GM20000 (cell line): ENCODE measurements at regions not wholly inside any gene's neighbourhood (a gene's known extent, or its start where the extent isn't known, plus 50 kb on each side); places are given as distances from the start of the nearest gene placed in this dataset.

Experiments
- DNase-seq: peaks from one replicate; pipeline ENCODE4 v3.0.0; 2012; ENCODE audit warnings: low spot score
- TF ChIP-seq, protein P1 (sequence below): IDR thresholded peaks from 2 replicates; pipeline ENCODE4 v1.5.1; 2012; ENCODE audit warnings: mild to moderate bottlenecking, control low read depth; ENCODE audit errors: extremely low read depth, missing control alignments

DNA sequence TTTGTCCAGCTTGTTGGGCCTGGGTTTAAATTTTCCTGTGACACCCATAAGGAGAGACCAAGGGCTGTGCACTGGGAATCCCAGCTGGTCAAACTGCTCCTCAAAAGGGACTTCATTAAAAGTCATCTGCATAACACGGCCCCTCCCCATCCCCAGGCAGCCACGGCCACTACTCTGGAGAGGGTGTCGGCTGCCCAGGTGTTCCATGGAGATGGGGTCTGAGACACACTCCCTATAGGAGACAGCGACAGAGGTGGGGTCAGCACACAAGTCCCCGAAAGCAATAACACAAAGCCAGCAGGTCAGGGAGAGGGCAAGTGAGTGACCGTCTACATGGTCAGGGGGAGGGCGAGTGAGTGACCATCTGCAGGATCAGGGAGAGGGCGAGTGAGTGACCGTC, 75.6 kb upstream of the BCL11B start:
- no peak for DNase-seq
- TF ChIP-seq, protein P1, sequence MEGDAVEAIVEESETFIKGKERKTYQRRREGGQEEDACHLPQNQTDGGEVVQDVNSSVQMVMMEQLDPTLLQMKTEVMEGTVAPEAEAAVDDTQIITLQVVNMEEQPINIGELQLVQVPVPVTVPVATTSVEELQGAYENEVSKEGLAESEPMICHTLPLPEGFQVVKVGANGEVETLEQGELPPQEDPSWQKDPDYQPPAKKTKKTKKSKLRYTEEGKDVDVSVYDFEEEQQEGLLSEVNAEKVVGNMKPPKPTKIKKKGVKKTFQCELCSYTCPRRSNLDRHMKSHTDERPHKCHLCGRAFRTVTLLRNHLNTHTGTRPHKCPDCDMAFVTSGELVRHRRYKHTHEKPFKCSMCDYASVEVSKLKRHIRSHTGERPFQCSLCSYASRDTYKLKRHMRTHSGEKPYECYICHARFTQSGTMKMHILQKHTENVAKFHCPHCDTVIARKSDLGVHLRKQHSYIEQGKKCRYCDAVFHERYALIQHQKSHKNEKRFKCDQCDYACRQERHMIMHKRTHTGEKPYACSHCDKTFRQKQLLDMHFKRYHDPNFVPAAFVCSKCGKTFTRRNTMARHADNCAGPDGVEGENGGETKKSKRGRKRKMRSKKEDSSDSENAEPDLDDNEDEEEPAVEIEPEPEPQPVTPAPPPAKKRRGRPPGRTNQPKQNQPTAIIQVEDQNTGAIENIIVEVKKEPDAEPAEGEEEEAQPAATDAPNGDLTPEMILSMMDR, result no peak

DNA sequence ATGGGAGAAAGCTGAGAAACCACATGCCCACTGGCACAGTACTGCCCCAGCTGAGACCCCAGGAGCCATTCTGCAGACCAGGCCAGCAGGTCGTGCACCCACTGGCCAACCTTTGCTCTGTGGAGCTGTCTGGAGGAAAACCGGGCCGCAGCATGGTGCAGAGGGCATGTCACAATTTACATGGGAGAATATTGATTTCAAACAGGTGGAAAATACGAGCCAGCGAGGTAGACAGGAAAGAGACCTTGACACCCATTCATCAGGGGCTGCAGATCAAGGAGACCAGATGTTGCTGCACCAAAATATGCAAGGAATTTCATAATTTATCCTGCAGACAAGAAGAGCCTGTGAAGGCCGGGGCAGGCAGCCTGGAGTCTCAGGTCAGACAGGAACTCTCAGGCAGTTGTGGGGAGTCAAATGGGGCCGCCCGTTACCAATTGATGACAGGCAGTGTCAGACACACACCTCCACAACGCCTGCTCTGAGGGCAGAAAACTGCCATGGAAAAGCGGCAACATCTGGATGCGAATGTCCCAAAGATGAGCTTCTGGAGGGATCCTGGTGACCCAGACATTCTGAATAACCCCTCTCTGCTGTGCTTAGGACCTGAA, 74.6 kb upstream of the BCL11B start:
- DNase-seq, result no peak
- TF ChIP-seq, protein P1, result no peak

- TF ChIP-seq, protein P1, result no peak
- no peak for DNase-seq
Measured at GRCh38 chr14:99345472-99345871, 73.5 kb upstream of the BCL11B start.

- no peak for DNase-seq
- TF ChIP-seq, protein P1, result no peak
Measured at GRCh38 chr14:99344051-99344758, 72.2 kb upstream of the BCL11B start.

- TF ChIP-seq, protein P1, result no peak
- DNase-seq, result no peak
Measured at GRCh38 chr14:99342906-99343305, 70.9 kb upstream of the BCL11B start.

- TF ChIP-seq, protein P1, result no peak
Measured at GRCh38 chr14:99342204-99342603, 70.2 kb upstream of the BCL11B start.

DNA sequence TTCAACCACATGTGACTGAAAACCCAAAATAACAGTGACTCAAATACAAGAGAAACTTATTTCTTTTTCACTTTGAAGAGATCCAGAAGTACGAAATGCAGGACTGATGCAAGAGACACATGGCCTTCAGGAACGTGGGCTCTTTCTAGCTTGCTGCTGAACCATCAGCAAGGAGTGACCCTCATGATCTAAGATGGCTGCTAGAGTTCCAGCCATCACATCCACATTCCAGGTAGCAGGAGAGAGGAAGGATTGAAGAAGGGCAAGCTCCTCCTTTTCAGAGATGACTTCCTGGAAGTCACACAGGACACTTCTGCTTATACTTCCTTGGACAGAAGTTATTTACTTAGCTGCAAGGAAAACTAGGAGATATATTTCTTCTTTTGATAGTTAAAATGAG, 67.6 kb upstream of the BCL11B start:
- no peak for DNase-seq
- TF ChIP-seq, protein P1, result no peak

More at GRCh38 chr14:99342204-99342603, 70.2 kb upstream of the BCL11B start:
- no peak for DNase-seq
